ENCODE measurements at regions not wholly inside any gene's neighbourhood (a gene's known extent, or its start where the extent isn't known, plus 50 kb on each side); places are given as distances from the start of the nearest gene placed in this dataset.

GRCh38 chr2:54387059-54387991, 68.8 kb upstream of the SPTBN1 start:
- DNase-seq, result no peak
- in situ Hi-C loops (cut with MboI; ENCODE audit: low pct_unique_long_range_greater_than_20kb, low sequenced_read_pairs), result no loop called here

GRCh38 chr2:54388076-54388475, 68.1 kb upstream of the SPTBN1 start:
- in situ Hi-C loops (cut with MboI; ENCODE audit: low pct_unique_long_range_greater_than_20kb, low sequenced_read_pairs), result no loop called here
- DNase-seq, result no peak

GRCh38 chr2:54392555-54393324, 63.4 kb upstream of the SPTBN1 start:
- DNase-seq, result no peak
- in situ Hi-C loops (cut with MboI; ENCODE audit: low pct_unique_long_range_greater_than_20kb, low sequenced_read_pairs), result no loop called here

GRCh38 chr2:54394392-54394791, 61.7 kb upstream of the SPTBN1 start:
- no peak for DNase-seq
- in situ Hi-C loops (cut with MboI; ENCODE audit: low pct_unique_long_range_greater_than_20kb, low sequenced_read_pairs), result no loop called here

- in situ Hi-C loops (cut with MboI; ENCODE audit: low pct_unique_long_range_greater_than_20kb, low sequenced_read_pairs), result no loop called here
Observed at GRCh38 chr2:54396107-54396506, 60.0 kb upstream of the SPTBN1 start.

GRCh38 chr2:54396798-54397197, 59.3 kb upstream of the SPTBN1 start:
- in situ Hi-C loops (cut with MboI; ENCODE audit: low pct_unique_long_range_greater_than_20kb, low sequenced_read_pairs), result no loop called here
- DNase-seq, result no peak

More at GRCh38 chr2:54396107-54396506, 60.0 kb upstream of the SPTBN1 start:
- no peak for DNase-seq

- in situ Hi-C loops (cut with MboI; ENCODE audit: low pct_unique_long_range_greater_than_20kb, low sequenced_read_pairs), result no loop called here
- DNase-seq, result no peak
Observed at GRCh38 chr2:54397426-54397825, 58.7 kb upstream of the SPTBN1 start.

GRCh38 chr2:54401554-54401953, 54.6 kb upstream of the SPTBN1 start:
- DNase-seq, result no peak
- in situ Hi-C loops (cut with MboI; ENCODE audit: low pct_unique_long_range_greater_than_20kb, low sequenced_read_pairs), result no loop called here

GRCh38 chr2:54402350-54402749, 53.8 kb upstream of the SPTBN1 start:
- in situ Hi-C loops (cut with MboI; ENCODE audit: low pct_unique_long_range_greater_than_20kb, low sequenced_read_pairs), result no loop called here
- no peak for DNase-seq

GRCh38 chr2:54403512-54404238, 52.5 kb upstream of the SPTBN1 start:
- in situ Hi-C loops (cut with MboI; ENCODE audit: low pct_unique_long_range_greater_than_20kb, low sequenced_read_pairs), result no loop called here
- DNase-seq, result no peak

GRCh38 chr2:54404270-54404669, 51.9 kb upstream of the SPTBN1 start:
- in situ Hi-C loops (cut with MboI; ENCODE audit: low pct_unique_long_range_greater_than_20kb, low sequenced_read_pairs), result no loop called here
- peak; percentile 68 for DNase-seq

GRCh38 chr2:54406031-54406430, 50.1 kb upstream of the SPTBN1 start:
- DNase-seq, result no peak
- in situ Hi-C loops (cut with MboI; ENCODE audit: low pct_unique_long_range_greater_than_20kb, low sequenced_read_pairs), result no loop called here
